MM.1S (cell line): ENCODE measurements at regions not wholly inside any gene's neighbourhood (a gene's known extent, or its start where the extent isn't known, plus 50 kb on each side); places are given as distances from the start of the nearest gene placed in this dataset.

Source experiments
- DNase-seq: peaks from one replicate; pipeline ENCODE4 v3.0.0-alpha.2; 2015
- H2AFZ ChIP-seq: fragments of 300-600 bp; sonication (generic); 2 replicates; pipeline ENCODE4 v1.6.0; 2016; ENCODE audit warnings: antibody characterized with exemption, low read length
- H3F3A ChIP-seq: fragments of 300-600 bp; sonication (generic); 2 replicates; pipeline ENCODE4 v1.6.1; 2016; ENCODE audit warnings: mild to moderate bottlenecking, antibody characterized with exemption, low read length, moderate library complexity, mixed read lengths; ENCODE audit not compliant: insufficient read depth
- H3K27ac ChIP-seq: fragments of 300-600 bp; sonication (generic); 2 replicates; pipeline ENCODE4 v1.5.1; 2016; ENCODE audit warnings: mild to moderate bottlenecking, low read length
- H3K27me3 ChIP-seq: fragments of 300-600 bp; sonication (generic); replicated peaks from 2 replicates; pipeline ENCODE4 v1.6.0; 2016; ENCODE audit warnings: low read length; ENCODE audit not compliant: insufficient read depth
- H3K36me3 ChIP-seq: fragments of 300-600 bp; sonication (generic); replicated peaks from 2 replicates; pipeline ENCODE4 v1.6.1; 2016; ENCODE audit warnings: mild to moderate bottlenecking, low read length, mixed read lengths; ENCODE audit not compliant: insufficient read depth
- H3K4me1 ChIP-seq: fragments of 300-600 bp; sonication (generic); 2 replicates; pipeline ENCODE4 v1.6.1; 2016; ENCODE audit warnings: low read length, mixed read lengths
- H3K4me2 ChIP-seq: fragments of 300-600 bp; sonication (generic); 2 replicates; pipeline ENCODE4 v1.6.0; 2016; ENCODE audit warnings: low read depth, low read length
- H3K4me3 ChIP-seq: fragments of 300-600 bp; sonication (generic); 2 replicates; pipeline ENCODE4 v1.5.1; 2016; ENCODE audit warnings: low read length, mixed read lengths
- H3K79me2 ChIP-seq: fragments of 300-600 bp; sonication (generic); 2 replicates; pipeline ENCODE4 v1.6.1; 2016; ENCODE audit warnings: mixed run types, low read length, mixed read lengths
- H3K9ac ChIP-seq: fragments of 300-600 bp; sonication (generic); 2 replicates; pipeline ENCODE4 v1.6.1; 2016; ENCODE audit warnings: low read length, mixed read lengths
- H3K9me2 ChIP-seq: fragments of 300-600 bp; sonication (generic); replicated peaks from 2 replicates; pipeline ENCODE4 v1.6.1; 2016; ENCODE audit warnings: mild to moderate bottlenecking, low read length, mixed read lengths; ENCODE audit not compliant: insufficient read depth
- H3K9me3 ChIP-seq: fragments of 300-600 bp; sonication (generic); replicated peaks from 2 replicates; pipeline ENCODE4 v1.6.1; 2016; ENCODE audit warnings: mild to moderate bottlenecking, low read length, mixed read lengths; ENCODE audit not compliant: insufficient read depth
- H4K20me1 ChIP-seq: fragments of 300-600 bp; sonication (generic); 2 replicates; pipeline ENCODE4 v1.6.1; 2016; ENCODE audit warnings: mild to moderate bottlenecking, low read length, moderate library complexity, mixed read lengths; ENCODE audit not compliant: insufficient read depth
- CTCF ChIP-seq: fragments of 300-600 bp; sonication (generic); IDR thresholded peaks from 2 replicates; pipeline ENCODE4 v1.5.1; 2016; ENCODE audit warnings: antibody characterized with exemption, low read length, mixed read lengths
- EZH2 ChIP-seq: fragments of 300-600 bp; sonication (generic); optimal IDR thresholded peaks from 2 replicates; pipeline ENCODE3; 2017; ENCODE audit warnings: low read depth, mild to moderate bottlenecking, antibody characterized with exemption, low read length, mixed read lengths
- EZH2phosphoT487 ChIP-seq: fragments of 300-600 bp; sonication (generic); IDR thresholded peaks from 2 replicates; pipeline ENCODE4 v1.6.1; 2018; ENCODE audit warnings: antibody characterized with exemption, low read length

DNA sequence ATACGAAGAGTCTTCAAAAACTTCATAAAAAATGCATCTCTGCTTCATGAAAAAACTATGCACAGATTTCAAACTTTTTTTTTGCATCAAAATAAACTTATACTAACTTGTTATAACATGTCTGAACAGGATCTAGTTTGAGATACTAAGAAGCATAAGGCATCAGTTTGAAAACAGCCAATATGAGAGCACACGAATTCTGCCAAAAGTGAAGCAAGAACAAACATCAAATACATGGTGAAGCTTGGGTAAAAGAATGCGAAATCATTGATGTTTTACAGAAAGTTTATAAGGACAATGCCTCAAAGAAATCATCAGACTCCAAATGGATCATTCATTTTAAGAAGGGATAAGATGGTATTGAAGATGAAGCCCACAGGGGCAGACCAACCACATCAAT lies 389.1 kb upstream of the TENM4 start:
- no peak overlapping the region for H3K27ac ChIP-seq
- no peaks in the 10 kb centered on the region for H3K9me2 ChIP-seq
- no peaks in the 10 kb centered on the region for H3K9me3 ChIP-seq
- H3F3A ChIP-seq, result no peaks in the 10 kb centered on the region
- H2AFZ ChIP-seq, result no peak overlapping the region
- H3K4me2 ChIP-seq, result no peak overlapping the region
- no peak overlapping the region for H3K9ac ChIP-seq
- H3K4me3 ChIP-seq, result no peak overlapping the region
- no peak for DNase-seq
- H3K36me3 ChIP-seq, result no peaks in the 10 kb centered on the region
- no peaks in the 10 kb centered on the region for H3K4me1 ChIP-seq
- H3K27me3 ChIP-seq, result no peaks in the 10 kb centered on the region
- TF ChIP-seq EZH2phosphoT487, result no peak
- TF ChIP-seq CTCF, result no peak
- TF ChIP-seq EZH2, result no peak
- H3K79me2 ChIP-seq, result no peaks in the 10 kb centered on the region
- H4K20me1 ChIP-seq, result no peaks in the 10 kb centered on the region

GRCh38 chr11:79822766-79823165 lies 381.9 kb upstream of the TENM4 start:
- Histone ChIP-seq H3K9me3 (no peaks in the 10 kb centered on the region), H3K27me3 (no peaks in the 10 kb centered on the region), H3K4me3 (no peak overlapping the region), H3K27ac (no peak overlapping the region), H3K9ac (no peak overlapping the region), H2AFZ (no peak overlapping the region), H3K79me2 (no peaks in the 10 kb centered on the region), H4K20me1 (no peaks in the 10 kb centered on the region), H3K4me2 (no peak overlapping the region), H3F3A (no peaks in the 10 kb centered on the region), H3K36me3 (no peaks in the 10 kb centered on the region), H3K4me1 (no peaks in the 10 kb centered on the region), H3K9me2 (no peaks in the 10 kb centered on the region)
- TF ChIP-seq EZH2, result no peak
- TF ChIP-seq EZH2phosphoT487, result no peak
- TF ChIP-seq CTCF, result no peak
- DNase-seq, result no peak

- Histone ChIP-seq H3K79me2 (no peaks in the 10 kb centered on the region), H3K9ac (no peak overlapping the region), H3K4me2 (no peak overlapping the region), H3K4me1 (no peaks in the 10 kb centered on the region), H3K27me3 (no peaks in the 10 kb centered on the region), H2AFZ (no peak overlapping the region), H3K36me3 (no peaks in the 10 kb centered on the region), H3F3A (no peaks in the 10 kb centered on the region), H3K9me2 (no peaks in the 10 kb centered on the region), H3K9me3 (no peaks in the 10 kb centered on the region), H3K27ac (no peak overlapping the region), H3K4me3 (no peak overlapping the region), H4K20me1 (no peaks in the 10 kb centered on the region)
- DNase-seq, result no peak
- TF ChIP-seq EZH2 (no peak), CTCF (no peak), EZH2phosphoT487 (no peak)
These were observed 372.7 kb upstream of the TENM4 start for GRCh38 chr11:79813551-79813950.
